Esophagus (tissue), 2 donors: ENCODE measurements at regions not wholly inside any gene's neighbourhood (a gene's known extent, or its start where the extent isn't known, plus 50 kb on each side); places are given as distances from the start of the nearest gene placed in this dataset.

Experiments
- H3K27ac ChIP-seq, 2 donors: one replicate each; pipeline ENCODE4 v1.5.1; 2013; ENCODE audit warnings: low read depth in 2 of 2, mild to moderate bottlenecking in 2 of 2, inconsistent platforms in 1 of 2, low read length in 1 of 2, moderate library complexity in 1 of 2
- H3K27me3 ChIP-seq, 2 donors: one replicate each; pipeline ENCODE4 v1.6.1; 2013; ENCODE audit warnings: low read length in 2 of 2, control low read depth in 1 of 2, mild to moderate bottlenecking in 1 of 2; ENCODE audit not compliant: insufficient read depth in 2 of 2, control insufficient read depth in 1 of 2
- H3K36me3 ChIP-seq, 2 donors: one replicate each; pipeline ENCODE4 v1.6.1; 2013; ENCODE audit warnings: low read length in 1 of 2; ENCODE audit not compliant: control insufficient read depth in 2 of 2, insufficient read depth in 2 of 2
- H3K4me1 ChIP-seq, 2 donors: one replicate each; pipeline ENCODE4 v1.6.1; 2013; ENCODE audit warnings: low read length in 1 of 2; ENCODE audit not compliant: control insufficient read depth in 2 of 2, insufficient read depth in 2 of 2
- H3K4me3 ChIP-seq, 2 donors: one replicate each; pipeline ENCODE4 v1.5.1; 2013; ENCODE audit warnings: low read length in 2 of 2, mild to moderate bottlenecking in 2 of 2, low read depth in 1 of 2, moderate library complexity in 1 of 2
- H3K9me3 ChIP-seq, 2 donors: one replicate each; pipeline ENCODE4 v1.6.1; 2013; ENCODE audit warnings: mild to moderate bottlenecking in 2 of 2, low read depth in 1 of 2, low read length in 1 of 2, moderate library complexity in 1 of 2; ENCODE audit not compliant: control insufficient read depth in 2 of 2, insufficient read depth in 1 of 2
- WGBS, 2 donors: extraction: QIAGEN DNeasy Blood & Tissue Kit; methylation state at CpG; one replicate each; pipeline ENCODE4 v1.1.7; 2013; 5-methylcytosine and 5-hydroxymethylcytosine counted together
- donor health status: healthy with polysubstance abuse.
- donor health status: Bipolar disorder and iron deficiency.

- H3K27ac ChIP-seq = no peak overlapping the region
- 89 to 92% methylated on average over 13 of the region's 13 CpGs for WGBS, 2 donors
These were observed 116.3 kb upstream of the ID2 start for GRCh38 chr2:8565399-8566154.

GRCh38 chr2:8566155-8566670, 115.6 kb upstream of the ID2 start:
- no peaks in the 10 kb centered on the region for H3K36me3 ChIP-seq
- no peaks in the 10 kb centered on the region for H3K27me3 ChIP-seq
- no peaks in the 10 kb centered on the region for H3K9me3 ChIP-seq
- 86 to 93% methylated on average over 4 of the region's 4 CpGs for WGBS, 2 donors
- H3K4me3 ChIP-seq = no peak overlapping the region
- H3K27ac ChIP-seq = no peak overlapping the region
- peaks cover 1 to 4% of the 10 kb centered on the region in 2 donors for H3K4me1 ChIP-seq

More at GRCh38 chr2:8565399-8566154, 116.3 kb upstream of the ID2 start:
- Histone ChIP-seq H3K4me3 (no peak overlapping the region), H3K36me3 (no peaks in the 10 kb centered on the region), H3K27me3 (no peaks in the 10 kb centered on the region), H3K9me3 (no peaks in the 10 kb centered on the region), H3K4me1 (peaks cover 1 to 4% of the 10 kb centered on the region in 2 donors)

GRCh38 chr2:8566774-8567468, 114.9 kb upstream of the ID2 start:
- Histone ChIP-seq H3K27ac (no peak overlapping the region), H3K4me3 (no peak overlapping the region), H3K4me1 (peaks cover 1 to 4% of the 10 kb centered on the region in 2 donors), H3K36me3 (no peaks in the 10 kb centered on the region), H3K9me3 (no peaks in the 10 kb centered on the region), H3K27me3 (no peaks in the 10 kb centered on the region)
- WGBS, 2 donors = 81% methylated on average over 15 of the region's 15 CpGs

GRCh38 chr2:8567469-8568260, 114.2 kb upstream of the ID2 start:
- 90 to 92% methylated on average over 15 of the region's 15 CpGs for WGBS, 2 donors

GRCh38 chr2:8568543-8569302, 113.1 kb upstream of the ID2 start:
- Histone ChIP-seq H3K4me3 (no peak overlapping the region), H3K27me3 (no peaks in the 10 kb centered on the region), H3K27ac (no peak overlapping the region), H3K4me1 (peaks cover 1 to 4% of the 10 kb centered on the region in 2 donors), H3K36me3 (no peaks in the 10 kb centered on the region), H3K9me3 (no peaks in the 10 kb centered on the region)
- WGBS, 2 donors = 83 to 84% methylated on average over 12 of the region's 12 CpGs

More at GRCh38 chr2:8567469-8568260, 114.2 kb upstream of the ID2 start:
- Histone ChIP-seq H3K27ac (no peak overlapping the region), H3K27me3 (no peaks in the 10 kb centered on the region), H3K4me1 (peaks cover 1 to 4% of the 10 kb centered on the region in 2 donors), H3K9me3 (no peaks in the 10 kb centered on the region), H3K36me3 (no peaks in the 10 kb centered on the region), H3K4me3 (no peak overlapping the region)

GRCh38 chr2:8569332-8569930, 112.4 kb upstream of the ID2 start:
- peaks cover 0 to 1% of the 10 kb centered on the region in 2 donors for H3K4me1 ChIP-seq
- H3K4me3 ChIP-seq = no peak overlapping the region
- H3K9me3 ChIP-seq = no peaks in the 10 kb centered on the region
- H3K27me3 ChIP-seq = no peaks in the 10 kb centered on the region
- no peak overlapping the region for H3K27ac ChIP-seq
- no peaks in the 10 kb centered on the region for H3K36me3 ChIP-seq
- WGBS, 2 donors = 78 to 91% methylated on average over 11 of the region's 11 CpGs

- Histone ChIP-seq H3K36me3 (no peaks in the 10 kb centered on the region), H3K4me3 (no peak overlapping the region), H3K27ac (no peak overlapping the region), H3K27me3 (no peaks in the 10 kb centered on the region), H3K9me3 (no peaks in the 10 kb centered on the region), H3K4me1 (peaks cover 1 to 3% of the 10 kb centered on the region in 2 donors)
- 95 to 96% methylated on average over 14 of the region's 14 CpGs for WGBS, 2 donors
These were observed 111.2 kb upstream of the ID2 start for GRCh38 chr2:8570637-8571036.

GRCh38 chr2:8571301-8571791, 110.5 kb upstream of the ID2 start:
- Histone ChIP-seq H3K27me3 (no peaks in the 10 kb centered on the region), H3K4me3 (no peak overlapping the region), H3K27ac (no peak overlapping the region), H3K9me3 (no peaks in the 10 kb centered on the region), H3K4me1 (peaks cover 3 to 6% of the 10 kb centered on the region in 2 donors), H3K36me3 (no peaks in the 10 kb centered on the region)
- 83 to 85% methylated on average over 13 of the region's 13 CpGs for WGBS, 2 donors
